HCT116 (cell line): ENCODE measurements at regions not wholly inside any gene's neighbourhood (a gene's known extent, or its start where the extent isn't known, plus 50 kb on each side); places are given as distances from the start of the nearest gene placed in this dataset.
A peak's percentile ranks its signal among the peaks of the same experiment; 100 is the strongest.

Experiments used
- CTCF ChIP-seq, 3 experiments: fragments of 200-600 bp in 1 of 3; sonication (generic) in 1 of 3; IDR thresholded peaks in 2 of 3; conservative IDR thresholded peaks in 1 of 3; 2 replicates each; pipeline ENCODE4 v1.5.1; 2012 to 2017; ENCODE audit warnings: low read depth in 2 of 3, low read length in 2 of 3, antibody characterized with exemption in 1 of 3, borderline replicate concordance in 1 of 3, control low read depth in 1 of 3, mild to moderate bottlenecking in 1 of 3, mixed read lengths in 1 of 3, mixed run types in 1 of 3, moderate library complexity in 1 of 3; ENCODE audit not compliant: insufficient read depth in 1 of 3
- JUND ChIP-seq: IDR thresholded peaks from 2 replicates; pipeline ENCODE4 v1.6.1; 2012
- POLR2A ChIP-seq: IDR thresholded peaks from 2 replicates; pipeline ENCODE4 v1.7.0; 2011; ENCODE audit warnings: borderline replicate concordance; ENCODE audit not compliant: insufficient read depth, insufficient read length; ENCODE audit errors: extremely low read depth
- POLR2AphosphoS5 ChIP-seq: IDR thresholded peaks from 2 replicates; pipeline ENCODE4 v1.6.1; 2011; ENCODE audit warnings: mild to moderate bottlenecking, low read depth, low read length, moderate library complexity
- RAD21 ChIP-seq: IDR thresholded peaks from 2 replicates; pipeline ENCODE4 v1.6.1; 2012; ENCODE audit warnings: low read depth, mild to moderate bottlenecking
- ZFX ChIP-seq: fragments of 450-650 bp; IDR thresholded peaks from 2 replicates; pipeline ENCODE4 v1.6.1; 2017

DNA sequence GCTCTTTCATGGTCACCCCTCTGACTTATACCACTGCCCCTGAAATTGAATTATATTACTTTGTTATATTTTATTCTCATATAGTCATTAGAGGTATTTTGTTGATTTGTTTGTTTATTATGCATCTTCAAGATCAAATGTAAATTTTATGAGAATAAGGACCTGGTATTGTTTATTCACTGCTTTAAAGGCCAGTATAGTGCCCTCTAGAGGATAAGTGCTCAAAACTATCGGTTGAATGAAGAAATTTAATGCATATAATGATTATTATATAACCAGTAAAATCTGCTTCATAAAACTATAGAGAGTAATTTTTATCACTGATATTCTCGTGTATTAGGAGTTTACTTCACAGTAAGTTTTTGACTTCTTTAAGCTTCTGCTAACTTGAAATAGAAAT is 1401.9 kb downstream of the SLITRK1 start:
- TF ChIP-seq POLR2AphosphoS5, result no peak
- peak in 2 of 3 experiments; percentile 38 to 55; a peak in 3 of 6 replicates for TF ChIP-seq CTCF (IDR thresholded peaks at IDR 0.05 in 2 of 3, conservative IDR thresholded peaks at IDR 0.05 in 1 of 3; ENCODE audit: borderline replicate concordance in 1 of 3, insufficient read depth in 1 of 3, low read depth in 2 of 3, low read length in 2 of 3)
- no peak for TF ChIP-seq POLR2A
- TF ChIP-seq RAD21, result no peak
- TF ChIP-seq ZFX, result no peak
- TF ChIP-seq JUND, result no peak
